HG03521 (cell line): ENCODE measurements at regions not wholly inside any gene's neighbourhood (a gene's known extent, or its start where the extent isn't known, plus 50 kb on each side); places are given as distances from the start of the nearest gene placed in this dataset.

Experiments used
- ATAC-seq: cut with Tn5 transposase; IDR thresholded peaks from one replicate; pipeline ENCODE4 v1.9.1; 2021; ENCODE audit warnings: mild to moderate bottlenecking, moderate library complexity; ENCODE audit not compliant: unreplicated experiment

DNA sequence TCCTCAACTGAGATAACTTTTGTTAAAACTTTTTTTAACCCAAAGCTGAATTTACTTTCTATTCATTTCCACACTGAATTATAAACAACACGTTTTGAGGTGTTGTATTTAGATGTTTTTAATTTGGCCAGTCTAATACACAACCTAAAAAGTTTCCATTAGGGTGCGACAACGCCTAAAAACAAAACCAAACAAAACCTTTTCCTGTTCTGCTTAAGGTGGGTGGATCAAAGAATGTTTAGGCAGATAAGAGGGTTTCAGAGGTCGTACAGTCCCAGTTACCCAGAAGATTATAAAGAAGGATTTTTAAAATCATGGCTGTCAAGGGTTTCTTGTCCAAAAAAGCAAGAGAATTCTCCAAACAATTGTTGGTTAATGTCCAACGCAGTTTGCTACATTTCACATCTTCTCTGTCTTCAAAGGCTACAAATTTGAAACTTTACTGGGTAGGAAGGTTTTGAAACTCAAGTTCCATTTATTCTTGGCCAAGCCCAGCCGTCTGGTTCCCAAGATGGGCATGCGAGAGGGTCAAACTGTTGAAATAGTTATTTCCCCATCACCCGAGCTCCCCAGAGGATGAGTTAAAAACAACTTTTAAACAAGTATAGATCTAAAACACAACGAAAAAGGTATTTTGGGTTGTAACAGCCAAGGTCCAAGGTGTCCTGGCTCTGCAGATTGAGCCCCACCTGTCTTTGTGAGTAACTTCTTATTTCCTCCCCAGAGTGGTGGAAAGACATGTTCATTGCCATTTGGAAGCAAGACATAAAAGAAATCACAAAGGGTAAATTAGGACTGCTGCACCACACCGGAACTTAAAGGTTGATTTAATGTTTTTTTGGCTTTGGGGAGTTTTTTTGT, 122.8 kb upstream of the MAP3K1 start:
- no peak for ATAC-seq

DNA sequence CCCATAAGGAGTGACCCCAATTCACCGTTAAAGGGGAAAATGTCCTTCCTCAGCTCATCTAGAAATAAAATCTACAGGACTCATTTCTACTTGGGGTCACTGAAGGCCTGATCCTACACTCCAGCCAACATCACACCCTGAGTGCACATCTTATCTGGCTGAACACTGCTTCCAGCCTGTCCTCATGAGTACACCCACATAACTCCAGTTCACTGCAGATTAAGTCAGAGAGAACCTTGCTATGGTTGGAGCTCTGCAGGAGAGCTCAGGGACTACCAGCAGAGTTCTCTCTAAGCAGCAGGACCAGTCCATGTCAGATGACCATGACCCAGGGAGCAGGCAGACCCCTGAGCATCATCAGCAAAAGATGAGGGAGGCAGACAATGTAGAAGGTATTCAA, 126.9 kb upstream of the MAP3K1 start:
- ATAC-seq: no peak

DNA sequence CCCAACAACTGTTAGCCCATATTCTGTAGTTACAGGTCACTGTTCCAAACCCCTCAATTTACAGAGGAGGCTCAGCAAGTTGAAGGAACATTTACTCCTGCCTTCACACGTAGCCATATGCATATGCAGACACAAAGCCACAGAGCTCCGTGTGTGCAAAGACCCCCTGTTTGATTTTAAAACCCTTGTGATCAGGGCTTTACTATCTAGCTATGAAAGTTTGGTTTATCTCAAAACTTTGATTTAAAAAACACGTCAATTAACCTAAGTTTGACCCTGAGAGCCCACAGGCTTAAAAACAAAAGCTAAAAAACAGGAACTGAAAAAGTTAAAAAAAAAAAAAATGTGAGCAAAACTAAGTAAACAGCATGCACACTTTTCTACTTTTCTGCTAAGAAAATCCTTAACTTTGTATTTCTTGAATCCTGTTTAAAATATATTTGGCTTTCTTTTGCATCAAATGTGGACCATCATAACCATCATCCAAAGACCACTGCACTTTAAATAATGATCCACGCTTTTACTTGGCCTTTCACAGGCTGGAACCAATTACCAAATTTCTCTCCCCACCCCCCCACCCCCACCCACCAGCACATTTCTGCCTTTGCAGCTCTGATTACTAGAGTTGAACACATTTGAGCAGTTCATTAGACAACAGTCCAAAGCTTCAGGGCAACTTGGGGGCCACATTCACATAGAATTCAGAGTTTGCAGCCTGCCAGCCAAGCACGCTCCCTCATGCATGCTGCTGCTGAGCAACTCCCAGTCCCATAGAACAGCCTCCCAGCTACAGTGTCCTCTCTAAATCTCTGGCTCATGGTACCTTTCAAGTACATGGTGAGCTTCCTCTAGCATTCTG, 128.8 kb upstream of the MAP3K1 start:
- peak; percentile 62 for ATAC-seq

DNA sequence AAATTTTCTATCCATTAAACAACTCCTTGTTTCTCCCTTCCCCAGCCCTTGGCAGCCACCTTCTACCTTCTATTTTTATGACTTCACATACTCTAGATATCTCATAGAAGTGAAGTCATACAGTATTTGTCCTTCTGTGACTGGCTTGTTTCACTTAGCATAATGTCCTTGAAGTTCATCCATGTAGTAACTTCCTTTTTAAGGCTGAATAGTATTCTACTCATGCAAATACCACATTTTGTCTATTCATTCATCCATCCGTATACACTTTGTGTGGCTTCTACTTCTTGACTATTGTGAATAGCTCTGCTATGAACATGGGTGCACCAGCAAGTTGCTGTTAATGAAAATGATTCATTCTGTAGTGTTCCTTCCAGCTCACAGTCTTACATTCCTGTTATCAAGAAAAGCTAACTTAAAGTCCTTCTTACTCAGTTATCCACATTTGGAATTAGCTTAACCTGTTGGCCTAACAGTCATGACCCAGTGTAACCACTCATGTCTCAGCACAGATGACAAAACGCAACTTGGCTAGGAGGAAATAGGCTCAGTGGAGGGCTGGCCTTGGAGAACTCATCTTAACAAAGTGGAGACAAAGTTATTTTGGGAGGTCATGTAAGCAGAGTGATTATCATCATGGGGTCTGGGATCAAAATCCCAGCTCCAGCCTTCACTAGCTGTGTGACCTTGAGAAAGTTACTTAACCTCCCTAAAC, 129.7 kb upstream of the MAP3K1 start:
- peak; percentile 7 for ATAC-seq

DNA sequence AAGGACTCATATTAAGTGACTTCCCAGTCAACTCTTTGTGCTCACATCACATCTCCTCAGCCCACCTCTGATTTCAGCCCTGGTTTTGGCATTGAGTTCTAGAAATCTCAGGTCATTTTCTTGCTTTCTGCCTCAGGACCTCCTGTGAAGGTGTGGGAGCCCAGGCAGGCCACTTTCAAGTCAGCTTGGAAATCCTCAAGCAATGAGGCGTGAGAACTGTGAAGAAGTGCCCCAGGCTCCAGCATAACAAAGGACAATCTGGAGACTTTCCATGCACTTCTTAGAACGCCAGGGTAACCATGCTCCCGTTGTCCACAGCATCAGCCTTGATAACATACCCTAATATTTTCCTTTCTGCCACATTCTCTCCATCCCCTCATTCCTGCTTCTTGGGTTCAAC, 131.2 kb upstream of the MAP3K1 start:
- no peak for ATAC-seq

DNA sequence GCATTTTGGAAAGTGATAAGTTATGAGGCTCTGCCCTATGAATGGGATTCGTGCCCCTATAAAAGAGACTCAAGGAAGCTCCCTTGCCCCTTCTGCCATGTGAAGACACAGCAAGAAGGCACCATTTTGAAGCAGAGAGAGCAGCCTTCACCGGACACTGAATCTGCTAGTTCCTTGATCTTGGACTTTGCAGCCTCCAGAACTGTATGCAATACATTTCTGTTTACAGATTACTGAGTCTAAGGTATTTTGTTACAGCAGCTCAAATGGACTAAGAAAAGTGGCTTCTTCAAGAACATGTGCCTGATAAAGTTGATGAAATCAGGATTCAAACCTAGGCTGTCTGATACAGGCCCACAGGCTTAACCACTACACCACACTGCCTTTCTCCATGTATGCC, 131.6 kb upstream of the MAP3K1 start:
- no peak for ATAC-seq

DNA sequence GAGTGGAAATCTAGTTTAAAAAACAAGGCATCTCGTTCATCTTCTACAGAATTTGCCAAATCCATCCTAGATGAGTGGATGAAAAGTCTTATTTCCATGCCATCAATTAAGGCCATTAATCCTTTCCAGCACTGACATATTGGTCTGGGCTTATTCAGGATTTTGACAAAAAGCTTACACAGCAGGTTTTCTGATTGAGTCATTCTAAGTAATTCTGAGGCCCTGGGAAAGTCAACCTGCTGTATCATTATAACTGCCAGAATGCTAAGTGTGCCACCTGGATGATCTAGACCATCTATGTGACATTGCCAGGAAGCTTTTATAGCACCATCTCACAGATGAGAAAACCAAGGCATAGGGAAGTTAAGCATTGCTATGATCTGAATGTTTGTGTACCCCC, 132.1 kb upstream of the MAP3K1 start:
- no peak for ATAC-seq

DNA sequence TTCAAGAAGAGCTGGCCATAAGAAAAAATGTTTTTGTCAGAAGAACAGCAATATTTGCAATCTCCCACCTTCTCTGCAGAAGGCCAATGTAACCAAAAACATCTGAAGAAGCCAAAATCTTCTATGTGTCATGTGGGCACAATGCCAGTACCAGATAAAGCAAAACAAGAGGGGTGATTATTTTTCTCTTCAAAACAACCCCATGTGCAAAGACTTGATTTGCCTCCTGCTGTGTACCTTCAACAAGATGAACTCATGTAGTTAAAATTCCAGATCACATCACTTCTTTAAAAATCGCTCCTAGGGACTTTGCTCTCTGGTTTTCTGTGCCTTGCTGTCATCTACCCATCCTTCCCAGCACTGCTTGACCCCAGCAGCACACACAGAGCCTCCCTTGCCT, 134.0 kb upstream of the MAP3K1 start:
- no peak for ATAC-seq

DNA sequence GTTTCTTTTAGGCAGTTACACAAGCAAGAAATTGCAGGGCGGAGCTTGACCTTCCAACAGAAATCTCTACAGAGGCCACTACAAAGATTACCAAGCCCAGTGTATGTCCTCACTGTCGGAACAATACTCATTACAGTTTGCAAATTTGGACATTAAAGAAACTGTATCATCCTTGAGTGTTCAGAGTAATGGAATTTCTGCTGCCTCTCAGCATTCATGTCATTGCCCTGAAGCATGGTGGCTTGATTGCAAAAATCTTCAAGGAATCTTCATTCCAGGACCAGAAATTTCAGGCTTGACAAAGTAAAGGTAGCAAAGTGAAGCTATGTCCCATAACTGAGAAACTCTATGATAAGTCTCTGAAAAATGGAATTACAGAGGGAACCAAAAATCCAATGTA, 134.6 kb upstream of the MAP3K1 start:
- ATAC-seq: no peak

DNA sequence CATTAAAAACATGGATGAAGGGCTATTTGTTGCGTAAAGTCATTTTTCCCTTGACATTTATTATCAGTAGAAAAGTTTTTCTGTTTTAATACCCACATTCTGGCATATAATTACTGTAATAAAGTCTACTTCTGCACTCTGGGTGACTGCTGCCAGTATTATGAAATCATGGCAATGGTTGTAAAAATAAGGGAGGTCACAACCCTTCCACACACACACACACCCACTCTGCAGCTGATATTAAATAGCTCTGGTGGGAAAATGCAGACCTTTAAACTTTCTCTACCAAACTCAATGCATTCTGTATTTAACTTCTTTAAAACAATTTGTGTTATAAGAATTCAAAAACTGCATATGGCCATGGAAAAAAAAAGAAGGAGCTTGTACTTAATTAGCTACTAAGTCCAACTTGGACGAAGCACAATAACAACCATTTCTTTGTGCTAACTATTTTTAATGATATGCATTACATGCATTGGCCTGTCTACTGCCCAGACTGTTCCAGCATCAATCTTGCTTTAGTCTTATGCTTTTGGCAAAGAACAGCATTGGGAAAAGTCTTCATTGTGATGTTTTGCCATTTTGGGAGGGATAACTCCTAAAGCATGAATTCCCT, 137.6 kb upstream of the MAP3K1 start:
- ATAC-seq: no peak

DNA sequence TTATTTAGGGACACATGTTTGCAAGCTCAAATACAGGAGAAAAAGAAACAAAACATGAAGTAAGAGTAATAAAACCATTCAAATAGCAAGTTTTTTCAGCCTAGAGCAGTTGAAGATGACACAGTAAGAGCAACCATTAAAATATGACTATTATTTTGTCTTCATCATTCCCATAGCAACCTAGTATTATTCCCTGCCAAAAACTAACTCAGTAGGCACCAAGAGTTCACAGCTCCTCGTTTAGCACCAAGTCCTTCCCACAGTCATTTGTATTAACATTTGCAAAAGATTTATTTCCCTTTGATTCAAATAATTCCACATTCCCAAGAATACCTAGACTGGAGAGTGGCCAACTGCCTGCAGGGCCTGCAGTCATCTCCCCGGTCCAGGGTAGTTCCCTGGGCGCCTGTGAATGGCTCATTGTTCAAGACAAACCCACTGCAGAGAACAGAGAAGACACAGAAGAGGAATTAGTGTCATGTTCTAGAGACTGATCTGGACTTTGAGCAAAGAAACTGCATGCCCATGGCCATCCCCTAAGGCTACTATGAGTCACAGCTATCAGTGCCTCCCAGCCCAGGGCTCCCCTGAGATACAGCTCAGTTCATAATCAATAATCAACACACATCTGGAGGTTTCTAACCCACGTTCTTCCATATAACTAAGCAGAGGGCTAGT, 139.1 kb upstream of the MAP3K1 start:
- no peak for ATAC-seq

DNA sequence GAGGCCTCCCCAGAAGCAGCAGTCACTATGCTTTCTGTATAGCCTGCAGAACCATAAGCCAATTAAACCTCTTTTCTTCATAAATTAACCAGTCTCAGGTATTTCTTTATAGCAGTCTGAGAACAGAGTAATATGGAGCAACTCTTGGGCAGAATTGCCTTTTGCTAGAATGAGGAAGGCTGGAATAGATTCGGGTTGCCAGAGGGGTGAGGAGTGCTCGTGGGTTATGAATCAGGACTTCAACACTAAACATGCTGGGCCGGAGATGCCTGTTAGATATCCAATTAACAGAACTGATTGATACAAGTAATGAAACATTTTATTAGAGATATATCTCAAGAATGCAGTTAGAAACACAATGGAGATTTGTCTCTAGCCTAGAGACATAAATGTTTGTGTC, 140.9 kb upstream of the MAP3K1 start:
- no peak for ATAC-seq

DNA sequence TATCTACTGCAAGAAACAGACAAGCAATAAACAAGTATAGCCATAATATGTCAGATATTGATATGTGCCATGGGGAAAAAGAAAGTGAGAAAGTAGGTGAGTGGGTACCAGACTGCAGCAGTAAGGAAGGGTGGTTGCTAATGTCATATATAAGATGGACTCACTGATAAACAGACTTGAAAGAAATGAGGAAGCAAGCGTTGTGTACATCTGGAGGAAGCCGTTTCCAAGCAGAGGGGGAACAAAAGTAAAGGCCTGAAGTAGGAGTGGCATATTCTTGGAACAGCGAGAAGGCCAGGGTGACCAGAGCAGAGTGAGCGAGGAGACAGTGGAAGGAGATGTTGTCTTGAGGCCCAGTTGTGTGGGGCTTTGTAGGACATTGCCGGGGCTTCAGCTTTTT, 142.2 kb upstream of the MAP3K1 start:
- no peak for ATAC-seq

DNA sequence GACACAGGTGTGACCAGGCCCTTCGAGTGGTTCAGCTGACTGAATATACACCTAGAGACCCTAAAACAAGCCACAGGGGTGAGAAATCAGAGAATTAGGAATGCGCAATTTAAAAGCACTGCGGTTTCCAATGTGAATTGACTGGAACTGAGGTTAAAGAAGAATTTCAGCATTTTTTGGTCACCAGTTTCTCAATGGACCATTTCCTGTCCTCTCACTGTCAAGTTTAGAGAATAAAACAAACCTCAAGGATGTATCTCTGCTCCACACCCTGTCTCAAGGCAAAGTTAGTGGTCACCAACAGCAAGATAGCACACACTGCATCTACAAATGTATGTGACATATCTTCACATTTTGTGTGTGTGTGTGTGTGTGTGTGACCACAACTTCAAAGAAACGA, 143.8 kb upstream of the MAP3K1 start:
- ATAC-seq: no peak

DNA sequence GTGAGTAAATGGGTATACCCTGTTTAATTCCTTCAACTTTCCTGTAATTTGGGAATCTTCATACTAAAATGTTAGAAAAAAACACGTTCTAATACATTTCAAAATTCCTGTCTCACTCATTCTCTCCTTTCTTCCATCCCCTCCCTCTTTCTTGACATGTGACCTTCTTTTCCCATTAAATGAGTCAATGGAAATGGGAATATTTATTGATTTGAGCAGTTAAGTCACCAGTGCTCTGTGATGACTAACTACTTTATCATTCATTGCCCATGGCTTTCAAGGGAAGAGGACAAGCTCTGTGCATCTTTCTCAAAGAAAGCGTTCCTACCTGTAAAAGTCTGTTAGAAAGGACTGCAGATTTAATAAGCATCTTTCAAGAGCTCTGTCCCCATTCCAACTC, 144.4 kb upstream of the MAP3K1 start:
- ATAC-seq: no peak

DNA sequence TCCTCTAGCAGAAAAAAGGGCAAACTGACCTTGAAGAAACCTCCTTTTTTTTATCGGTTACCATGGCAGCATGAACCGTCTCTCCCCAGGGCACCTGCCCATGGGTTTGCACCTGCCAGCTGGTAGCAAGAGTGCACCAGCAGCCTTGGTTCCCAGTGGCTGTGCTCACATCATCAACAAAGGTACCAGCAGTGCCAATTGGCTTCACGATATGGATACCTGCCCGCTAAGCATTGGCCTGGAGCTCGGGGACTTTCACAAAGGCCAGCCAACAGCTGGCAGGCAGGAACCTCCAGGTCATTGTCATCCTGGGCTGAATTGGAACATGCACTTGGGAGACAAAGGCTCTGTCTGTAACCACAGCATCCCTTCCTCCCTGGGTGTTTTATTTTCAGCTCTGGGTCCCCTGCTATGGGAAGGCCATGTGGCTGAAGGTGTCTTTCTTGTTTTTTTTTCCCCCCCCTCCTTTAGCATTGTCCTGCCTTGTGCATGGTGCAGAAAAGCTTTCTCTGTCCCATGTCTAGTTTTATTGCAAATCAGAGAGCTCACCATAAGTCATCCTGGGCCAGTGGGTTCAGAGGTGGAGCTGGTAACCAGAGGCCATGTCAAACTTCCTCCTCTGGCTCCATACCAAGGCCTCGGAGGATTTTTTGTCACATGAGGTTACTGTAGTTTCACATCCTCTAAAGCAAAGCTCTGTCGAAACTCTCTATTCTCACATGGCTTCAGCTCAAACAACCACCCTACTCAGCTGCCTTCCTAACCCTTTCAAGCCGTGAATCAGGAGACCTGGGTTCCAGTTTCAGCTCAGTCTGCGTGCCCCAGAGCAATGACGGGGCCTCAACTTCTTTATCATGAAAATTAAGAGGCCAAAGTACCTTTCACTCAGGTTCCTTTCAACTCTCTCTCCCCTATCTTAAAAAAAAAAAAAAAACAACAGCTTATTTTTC, 145.5 kb upstream of the MAP3K1 start:
- ATAC-seq: peak; percentile 97

DNA sequence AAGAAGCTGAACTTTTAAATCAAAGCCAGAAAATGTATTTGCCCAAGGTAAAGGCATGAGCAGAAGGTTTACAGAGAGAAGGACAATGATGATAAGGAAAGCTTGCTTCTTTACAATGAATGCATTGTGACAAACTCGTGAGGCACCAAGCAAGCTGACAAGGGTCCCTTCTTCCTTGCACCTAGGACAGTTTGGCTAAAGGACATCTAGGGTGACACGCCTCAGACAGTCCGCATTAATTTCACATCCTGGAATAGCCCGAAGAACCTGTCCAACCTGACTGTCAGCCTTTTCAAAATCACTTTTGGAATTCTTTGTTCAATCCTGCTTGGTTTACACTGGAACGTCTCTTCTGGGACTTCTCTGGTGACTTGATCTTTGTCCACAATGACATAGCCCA, 146.4 kb upstream of the MAP3K1 start:
- ATAC-seq: no peak

DNA sequence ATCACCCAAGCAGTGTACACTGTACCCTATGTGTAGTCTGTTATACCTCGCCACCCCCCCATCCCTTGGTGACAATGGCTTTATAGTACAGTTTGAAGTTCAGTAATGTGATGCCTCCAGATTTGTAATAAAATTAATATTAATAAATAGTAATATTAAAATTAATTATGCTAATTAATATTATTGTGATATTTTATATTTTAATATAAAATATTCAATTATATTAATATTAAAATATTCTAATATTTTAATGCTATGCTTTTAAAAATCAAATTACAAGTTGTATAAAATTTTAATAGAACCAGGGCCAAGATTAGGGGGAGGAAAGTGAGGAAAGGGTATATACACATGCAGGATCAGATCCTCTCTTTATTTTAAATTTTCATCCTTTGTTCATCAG, 147.7 kb upstream of the MAP3K1 start:
- no peak for ATAC-seq

DNA sequence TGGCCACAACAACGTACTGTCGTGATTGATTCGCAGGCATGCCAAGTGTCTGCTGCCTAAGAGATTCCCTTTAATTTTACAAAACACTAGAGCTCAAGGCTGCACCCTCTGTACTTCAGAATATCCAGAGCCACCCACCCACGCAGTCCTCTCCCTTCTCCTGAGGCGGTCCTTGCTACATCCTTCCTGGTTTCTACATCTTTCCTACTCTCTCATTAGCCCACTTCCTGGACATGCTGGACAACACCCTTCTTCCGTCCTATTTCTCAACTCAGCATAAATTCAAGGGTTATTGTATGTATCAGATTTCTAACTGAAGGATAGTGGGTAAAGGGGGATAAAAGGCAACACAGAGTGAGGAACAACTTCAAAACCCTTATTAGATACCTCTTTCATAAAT, 148.4 kb upstream of the MAP3K1 start:
- ATAC-seq: no peak
